ENCODE measurements at regions not wholly inside any gene's neighbourhood (a gene's known extent, or its start where the extent isn't known, plus 50 kb on each side); places are given as distances from the start of the nearest gene placed in this dataset.

- peaks cover 3% of the 10 kb centered on the region for H3K27me3 Mint-ChIP-seq (ENCODE audit: unreplicated experiment)
- no peak for TF ChIP-seq CTCF (IDR thresholded peaks at IDR 0.05)
- no peaks in the 10 kb centered on the region for H3K9me3 Mint-ChIP-seq (ENCODE audit: unreplicated experiment)
- H3K36me3 Mint-ChIP-seq (ENCODE audit: unreplicated experiment), result no peaks in the 10 kb centered on the region
- no peak overlapping the region for H3K27ac Mint-ChIP-seq (ENCODE audit: unreplicated experiment)
- no peak overlapping the region for H3K4me3 Mint-ChIP-seq (ENCODE audit: unreplicated experiment)
- H3K4me1 Mint-ChIP-seq (ENCODE audit: unreplicated experiment), result no peaks in the 10 kb centered on the region
- DNase-seq (ENCODE audit: extremely low spot score, unreplicated experiment), result no peak
Observed at GRCh38 chr10:117698809-117699208, 156.3 kb downstream of the EMX2 start.

GRCh38 chr10:117699436-117700075 lies 157.0 kb downstream of the EMX2 start:
- Mint-ChIP-seq H3K4me3 (ENCODE audit: unreplicated experiment) (no peak overlapping the region), H3K4me1 (ENCODE audit: unreplicated experiment) (no peaks in the 10 kb centered on the region), H3K9me3 (ENCODE audit: unreplicated experiment) (no peaks in the 10 kb centered on the region), H3K36me3 (ENCODE audit: unreplicated experiment) (no peaks in the 10 kb centered on the region), H3K27ac (ENCODE audit: unreplicated experiment) (no peak overlapping the region), H3K27me3 (ENCODE audit: unreplicated experiment) (peaks cover 3% of the 10 kb centered on the region)
- TF ChIP-seq CTCF (IDR thresholded peaks at IDR 0.05), result no peak
- DNase-seq (ENCODE audit: extremely low spot score, unreplicated experiment), result no peak

- Mint-ChIP-seq H3K4me1 (ENCODE audit: unreplicated experiment) (no peaks in the 10 kb centered on the region), H3K27me3 (ENCODE audit: unreplicated experiment) (peaks cover 11% of the 10 kb centered on the region), H3K36me3 (ENCODE audit: unreplicated experiment) (no peaks in the 10 kb centered on the region), H3K4me3 (ENCODE audit: unreplicated experiment) (no peak overlapping the region), H3K9me3 (ENCODE audit: unreplicated experiment) (no peaks in the 10 kb centered on the region), H3K27ac (ENCODE audit: unreplicated experiment) (no peak overlapping the region)
- TF ChIP-seq CTCF (IDR thresholded peaks at IDR 0.05), result no peak
- DNase-seq (ENCODE audit: extremely low spot score, unreplicated experiment), result no peak
Observed at GRCh38 chr10:117710181-117710798, 167.7 kb downstream of the EMX2 start.

GRCh38 chr10:117716889-117717288 lies 174.3 kb downstream of the EMX2 start:
- no peaks in the 10 kb centered on the region for H3K36me3 Mint-ChIP-seq (ENCODE audit: unreplicated experiment)
- no peak overlapping the region for H3K27ac Mint-ChIP-seq (ENCODE audit: unreplicated experiment)
- H3K4me3 Mint-ChIP-seq (ENCODE audit: unreplicated experiment), result no peak overlapping the region
- DNase-seq (ENCODE audit: extremely low spot score, unreplicated experiment), result no peak
- no peaks in the 10 kb centered on the region for H3K4me1 Mint-ChIP-seq (ENCODE audit: unreplicated experiment)
- H3K9me3 Mint-ChIP-seq (ENCODE audit: unreplicated experiment), result no peaks in the 10 kb centered on the region
- TF ChIP-seq CTCF (IDR thresholded peaks at IDR 0.05), result no peak
- H3K27me3 Mint-ChIP-seq (ENCODE audit: unreplicated experiment), result peaks cover 10% of the 10 kb centered on the region

- Mint-ChIP-seq H3K36me3 (ENCODE audit: unreplicated experiment) (no peaks in the 10 kb centered on the region), H3K27me3 (ENCODE audit: unreplicated experiment) (peaks cover 3% of the 10 kb centered on the region), H3K9me3 (ENCODE audit: unreplicated experiment) (no peaks in the 10 kb centered on the region), H3K4me1 (ENCODE audit: unreplicated experiment) (no peaks in the 10 kb centered on the region), H3K4me3 (ENCODE audit: unreplicated experiment) (no peak overlapping the region), H3K27ac (ENCODE audit: unreplicated experiment) (no peak overlapping the region)
- no peak for DNase-seq (ENCODE audit: extremely low spot score, unreplicated experiment)
- no peak for TF ChIP-seq CTCF (IDR thresholded peaks at IDR 0.05)
Observed at GRCh38 chr10:117718986-117719920, 176.7 kb downstream of the EMX2 start.
